HL-60 (cell line): ENCODE measurements at regions not wholly inside any gene's neighbourhood (a gene's known extent, or its start where the extent isn't known, plus 50 kb on each side); places are given as distances from the start of the nearest gene placed in this dataset.

Experiments
- DNase-seq, 2 experiments: peaks; one replicate each; pipeline ENCODE4 v3.0.0-alpha.2; 2010 to 2020; ENCODE audit warnings: low read depth in 1 of 2, low spot score in 1 of 2
- H3K27ac ChIP-seq: fragments of 250-450 bp; sonication (Bioruptor Pico); replicated peaks from 2 replicates; pipeline ENCODE4 v1.5.1; 2020; ENCODE audit warnings: mild to moderate bottlenecking, moderate library complexity
- H3K27me3 ChIP-seq: fragments of 250-450 bp; sonication (Bioruptor Pico); 2 replicates; pipeline ENCODE4 v1.5.1; 2021; ENCODE audit warnings: mild to moderate bottlenecking, moderate library complexity; ENCODE audit not compliant: insufficient read depth, poor library complexity, severe bottlenecking
- H3K4me3 ChIP-seq: replicated peaks from 2 replicates; pipeline ENCODE4 v1.5.1; 2011; ENCODE audit warnings: mild to moderate bottlenecking, control low read depth, low read length; ENCODE audit not compliant: insufficient read depth
- CTCF ChIP-seq: IDR thresholded peaks from one replicate; pipeline ENCODE4 v1.5.1; 2011; ENCODE audit warnings: low read length, control low read depth, inconsistent platforms; ENCODE audit not compliant: insufficient read depth
- GABPA ChIP-seq: IDR thresholded peaks from 2 replicates; pipeline ENCODE4 v1.6.1; 2012; ENCODE audit warnings: low read depth
- POLR2AphosphoS5 ChIP-seq: IDR thresholded peaks from 2 replicates; pipeline ENCODE4 v1.6.1; 2012; ENCODE audit warnings: low read depth
- REST ChIP-seq: IDR thresholded peaks from 2 replicates; pipeline ENCODE4 v1.6.1; 2012; ENCODE audit warnings: low read depth; ENCODE audit not compliant: insufficient replicate concordance
- SPI1 ChIP-seq: IDR thresholded peaks from 2 replicates; pipeline ENCODE4 v1.6.1; 2012; ENCODE audit warnings: low read depth, mild to moderate bottlenecking, borderline replicate concordance

GRCh38 chr12:105874121-105874520 is 264.6 kb downstream of the NUAK1 start:
- TF ChIP-seq POLR2AphosphoS5 (no peak), CTCF (no peak), GABPA (no peak), REST (no peak), SPI1 (no peak)
- Histone ChIP-seq H3K4me3 (no peak overlapping the region), H3K27me3 (no peaks in the 10 kb centered on the region), H3K27ac (no peak overlapping the region)
- no peak for DNase-seq

GRCh38 chr12:105876396-105876927 is 262.3 kb downstream of the NUAK1 start:
- no peak for TF ChIP-seq GABPA
- no peak for TF ChIP-seq REST
- no peak for TF ChIP-seq CTCF
- no peak for TF ChIP-seq SPI1
- no peak for TF ChIP-seq POLR2AphosphoS5
- Histone ChIP-seq H3K27ac (no peak overlapping the region), H3K27me3 (no peaks in the 10 kb centered on the region), H3K4me3 (no peak overlapping the region)
- no peak for DNase-seq

GRCh38 chr12:105878964-105879363 is 259.8 kb downstream of the NUAK1 start:
- Histone ChIP-seq H3K27ac (no peak overlapping the region), H3K27me3 (no peaks in the 10 kb centered on the region), H3K4me3 (no peak overlapping the region)
- TF ChIP-seq REST (no peak), SPI1 (no peak), POLR2AphosphoS5 (no peak), GABPA (no peak), CTCF (no peak)
- no peak for DNase-seq
